ENCODE measurements at regions not wholly inside any gene's neighbourhood (a gene's known extent, or its start where the extent isn't known, plus 50 kb on each side); places are given as distances from the start of the nearest gene placed in this dataset.
"Not testable (repeated sequence)": the region's sequence is repeated elsewhere in the genome, so short reads cannot be mapped to it uniquely, and the experiment has no call there.

- Histone ChIP-seq H3K4me1 (no peaks in the 10 kb centered on the region), H2AFZ (no peak overlapping the region), H3K4me3 (ENCODE audit: low read depth, low read length) (no peak overlapping the region), H3K9ac (no peak overlapping the region), H3K27ac (no peak overlapping the region), H3K27me3 (ENCODE audit: control insufficient read depth, insufficient read depth, low read length) (no peaks in the 10 kb centered on the region), H3K9me3 (ENCODE audit: control insufficient read depth, low read length) (no peaks in the 10 kb centered on the region), H3K36me3 (ENCODE audit: control insufficient read depth, insufficient read depth, low read length) (no peaks in the 10 kb centered on the region), H3K4me2 (ENCODE audit: low read length) (no peak overlapping the region), H3K79me2 (no peaks in the 10 kb centered on the region)
- no peak for TF ChIP-seq CTCF (IDR thresholded peaks at IDR 0.05)
These were observed 155.0 kb downstream of the MAIP1 start for GRCh38 chr2:200110381-200110780.

GRCh38 chr2:200113016-200113799, 157.8 kb downstream of the MAIP1 start:
- not testable (repeated sequence) for H3K4me3 ChIP-seq (ENCODE audit: low read depth, low read length); H3K36me3 ChIP-seq (ENCODE audit: control insufficient read depth, insufficient read depth, low read length); H3K27ac ChIP-seq; H3K4me2 ChIP-seq (ENCODE audit: low read length); H3K9me3 ChIP-seq (ENCODE audit: control insufficient read depth, low read length); H3K79me2 ChIP-seq; H2AFZ ChIP-seq; H3K9ac ChIP-seq; H3K4me1 ChIP-seq; H3K27me3 ChIP-seq (ENCODE audit: control insufficient read depth, insufficient read depth, low read length)

GRCh38 chr2:200119236-200119635, 163.9 kb downstream of the MAIP1 start:
- TF ChIP-seq CTCF (IDR thresholded peaks at IDR 0.05), result no peak
- Histone ChIP-seq H3K4me2 (ENCODE audit: low read length) (no peak overlapping the region), H3K4me1 (no peaks in the 10 kb centered on the region)

GRCh38 chr2:200121931-200122330, 166.5 kb downstream of the MAIP1 start:
- no peak overlapping the region for H3K4me2 ChIP-seq (ENCODE audit: low read length)
- no peaks in the 10 kb centered on the region for H3K9me3 ChIP-seq (ENCODE audit: control insufficient read depth, low read length)
- no peaks in the 10 kb centered on the region for H3K36me3 ChIP-seq (ENCODE audit: control insufficient read depth, insufficient read depth, low read length)
- no peak overlapping the region for H2AFZ ChIP-seq
- no peak overlapping the region for H3K9ac ChIP-seq
- no peaks in the 10 kb centered on the region for H3K79me2 ChIP-seq
- H3K27me3 ChIP-seq (ENCODE audit: control insufficient read depth, insufficient read depth, low read length), result no peaks in the 10 kb centered on the region
- no peak for TF ChIP-seq CTCF (IDR thresholded peaks at IDR 0.05)
- H3K4me1 ChIP-seq, result no peaks in the 10 kb centered on the region
- no peak overlapping the region for H3K27ac ChIP-seq
- H3K4me3 ChIP-seq (ENCODE audit: low read depth, low read length), result no peak overlapping the region

More at GRCh38 chr2:200119236-200119635, 163.9 kb downstream of the MAIP1 start:
- Histone ChIP-seq H3K79me2 (no peaks in the 10 kb centered on the region), H3K27me3 (ENCODE audit: control insufficient read depth, insufficient read depth, low read length) (no peaks in the 10 kb centered on the region), H3K36me3 (ENCODE audit: control insufficient read depth, insufficient read depth, low read length) (no peaks in the 10 kb centered on the region), H3K4me3 (ENCODE audit: low read depth, low read length) (no peak overlapping the region), H3K27ac (no peak overlapping the region), H3K9me3 (ENCODE audit: control insufficient read depth, low read length) (no peaks in the 10 kb centered on the region), H2AFZ (no peak overlapping the region), H3K9ac (no peak overlapping the region)

GRCh38 chr2:200122683-200123082, 167.3 kb downstream of the MAIP1 start:
- no peak overlapping the region for H3K4me3 ChIP-seq (ENCODE audit: low read depth, low read length)
- H3K79me2 ChIP-seq, result no peaks in the 10 kb centered on the region
- TF ChIP-seq CTCF (IDR thresholded peaks at IDR 0.05), result no peak
- H3K27me3 ChIP-seq (ENCODE audit: control insufficient read depth, insufficient read depth, low read length), result no peaks in the 10 kb centered on the region
- no peaks in the 10 kb centered on the region for H3K9me3 ChIP-seq (ENCODE audit: control insufficient read depth, low read length)
- no peak overlapping the region for H3K9ac ChIP-seq
- H3K4me1 ChIP-seq, result no peaks in the 10 kb centered on the region
- H3K4me2 ChIP-seq (ENCODE audit: low read length), result no peak overlapping the region
- H3K27ac ChIP-seq, result no peak overlapping the region
- H3K36me3 ChIP-seq (ENCODE audit: control insufficient read depth, insufficient read depth, low read length), result no peaks in the 10 kb centered on the region
- no peak overlapping the region for H2AFZ ChIP-seq

GRCh38 chr2:200124665-200125368, 169.4 kb downstream of the MAIP1 start:
- H3K4me3 ChIP-seq (ENCODE audit: low read depth, low read length); H2AFZ ChIP-seq; H3K36me3 ChIP-seq (ENCODE audit: control insufficient read depth, insufficient read depth, low read length); H3K9me3 ChIP-seq (ENCODE audit: control insufficient read depth, low read length); H3K4me2 ChIP-seq (ENCODE audit: low read length); H3K27ac ChIP-seq; H3K9ac ChIP-seq; H3K27me3 ChIP-seq (ENCODE audit: control insufficient read depth, insufficient read depth, low read length); H3K79me2 ChIP-seq; H3K4me1 ChIP-seq: not testable (repeated sequence)

All from parathyroid adenoma (tissue), 2 donors.